GM19240 (cell line): ENCODE measurements at regions not wholly inside any gene's neighbourhood (a gene's known extent, or its start where the extent isn't known, plus 50 kb on each side); places are given as distances from the start of the nearest gene placed in this dataset.

Source experiments
- DNase-seq: peaks from one replicate; pipeline ENCODE4 v3.0.0; 2011; ENCODE audit warnings: low spot score; ENCODE audit not compliant: insufficient read length

DNA sequence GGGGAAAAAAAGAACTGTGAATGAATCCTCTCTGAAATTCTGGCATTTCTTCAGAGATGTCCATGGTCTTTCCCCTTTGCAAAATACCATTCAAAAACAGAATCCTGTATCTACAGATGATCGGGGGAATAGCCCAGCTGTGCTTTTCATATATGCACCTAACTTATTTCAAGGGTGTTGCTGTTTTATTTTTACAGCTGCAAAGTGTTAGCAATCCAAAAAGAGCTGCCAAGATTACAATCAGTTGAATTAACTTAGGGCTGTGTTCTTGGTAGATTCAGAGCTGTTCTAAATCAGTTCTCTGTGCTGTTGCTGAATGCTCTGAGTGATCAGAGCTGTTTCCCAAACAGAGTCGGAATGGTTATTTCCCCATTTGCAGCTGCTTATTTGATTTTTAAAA is 175.7 kb upstream of the SEMA6D start:
- DNase-seq, result no peak

DNA sequence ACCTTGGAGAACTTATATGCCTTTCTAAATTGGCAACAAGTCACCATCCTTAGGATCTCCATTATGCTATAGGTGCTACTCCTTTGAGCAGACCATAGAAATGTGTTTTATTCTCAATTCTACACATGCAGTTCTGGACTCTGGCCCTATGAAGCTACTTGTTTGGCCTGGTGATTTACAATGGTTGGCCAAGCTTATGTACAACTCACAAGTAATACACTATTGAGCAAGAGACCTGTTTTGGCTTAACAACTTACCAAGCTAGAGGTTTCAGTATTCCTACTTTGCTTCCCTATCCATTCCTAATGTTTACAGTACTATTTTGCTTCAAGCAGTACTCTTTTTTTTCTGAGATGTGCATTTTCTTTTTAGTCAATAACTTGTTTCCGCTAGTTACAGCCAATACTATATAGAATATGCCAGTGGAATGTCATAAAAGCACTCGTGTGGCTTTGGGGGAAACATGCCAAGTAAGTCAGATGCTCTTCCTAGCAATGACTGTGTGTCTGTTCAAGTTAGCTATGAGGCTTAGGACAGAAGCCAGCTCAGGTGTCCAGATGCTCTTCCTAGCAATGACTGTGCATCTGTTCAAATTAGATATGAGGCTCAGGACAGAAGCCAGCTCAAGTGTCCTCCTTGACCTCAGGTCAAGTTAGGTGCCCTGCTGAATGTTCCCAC is 174.9 kb upstream of the SEMA6D start:
- no peak for DNase-seq

DNA sequence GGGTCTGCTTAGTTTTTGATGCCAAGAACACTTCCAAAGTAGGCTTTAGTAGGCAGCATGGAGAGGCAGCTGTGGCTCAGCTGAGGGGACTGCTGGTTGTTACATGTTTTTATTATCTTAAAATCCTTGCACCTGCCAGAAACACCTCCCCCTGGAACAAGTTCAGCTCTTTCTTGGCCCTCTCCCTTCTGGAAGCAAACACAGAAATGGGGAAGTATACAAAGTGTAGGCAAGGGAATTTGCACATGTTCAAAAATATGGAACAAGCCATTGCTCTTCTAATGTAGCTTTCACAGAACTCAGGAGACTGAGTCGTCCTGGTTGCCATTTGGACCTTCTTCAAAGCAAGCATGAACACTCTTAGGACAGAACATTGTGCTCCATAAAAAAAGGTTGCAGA is 169.1 kb upstream of the SEMA6D start:
- no peak for DNase-seq

DNA sequence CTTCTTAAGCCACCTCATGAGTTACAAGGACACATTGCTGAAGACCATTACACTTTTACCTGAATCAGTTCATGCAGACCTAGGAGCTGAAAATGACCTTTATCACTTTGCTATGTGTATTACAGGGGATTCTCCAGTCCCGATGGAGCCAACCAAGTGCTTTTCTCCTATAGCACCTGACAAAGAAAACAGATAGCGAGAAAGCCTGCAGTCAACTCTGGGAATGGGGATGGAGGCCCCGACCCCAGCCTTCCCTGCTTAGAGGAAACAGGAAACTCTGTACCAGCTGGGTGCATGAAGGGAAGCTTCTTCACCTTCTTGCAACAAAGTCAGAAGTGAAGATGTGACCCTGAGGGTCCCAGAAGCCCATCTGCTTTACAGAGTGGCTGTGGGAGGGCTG is 168.3 kb upstream of the SEMA6D start:
- DNase-seq, result no peak

DNA sequence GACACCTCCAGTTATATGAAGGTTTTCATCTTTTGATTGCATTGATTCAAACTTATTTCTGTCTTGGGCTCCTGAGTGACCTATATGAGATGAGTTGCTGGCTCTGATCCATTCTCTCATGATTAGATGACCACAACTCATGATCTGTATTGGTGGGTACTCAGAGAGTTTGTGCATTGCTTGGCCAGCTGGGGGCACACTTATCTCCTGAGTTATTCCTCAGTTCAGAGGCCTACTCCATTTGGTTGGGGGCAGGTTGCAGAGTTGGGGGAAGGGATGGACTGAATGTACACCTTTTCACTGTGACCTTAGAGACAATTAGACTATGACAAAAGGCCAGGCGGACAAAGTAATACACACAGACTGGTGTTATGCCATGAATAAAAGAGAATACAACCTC is 166.2 kb upstream of the SEMA6D start:
- DNase-seq, result no peak

DNA sequence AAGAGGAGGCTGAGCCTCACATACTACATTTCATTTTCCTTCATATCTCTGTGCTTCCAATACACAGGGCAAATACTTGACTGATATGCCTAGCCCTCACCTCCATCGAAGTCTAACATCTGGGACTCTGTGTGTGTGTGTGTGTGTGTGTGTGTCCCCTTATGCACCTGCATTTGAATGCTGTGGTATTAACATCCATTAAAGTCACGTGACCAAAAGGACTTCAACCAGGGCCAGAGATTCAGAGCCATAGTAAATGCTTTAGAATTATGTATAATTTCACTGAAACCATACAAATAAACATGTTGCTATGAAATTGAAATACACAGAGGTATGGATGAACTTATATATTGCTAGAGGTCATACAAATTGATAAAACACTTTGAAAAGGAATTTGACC is 165.8 kb upstream of the SEMA6D start:
- no peak for DNase-seq

DNA sequence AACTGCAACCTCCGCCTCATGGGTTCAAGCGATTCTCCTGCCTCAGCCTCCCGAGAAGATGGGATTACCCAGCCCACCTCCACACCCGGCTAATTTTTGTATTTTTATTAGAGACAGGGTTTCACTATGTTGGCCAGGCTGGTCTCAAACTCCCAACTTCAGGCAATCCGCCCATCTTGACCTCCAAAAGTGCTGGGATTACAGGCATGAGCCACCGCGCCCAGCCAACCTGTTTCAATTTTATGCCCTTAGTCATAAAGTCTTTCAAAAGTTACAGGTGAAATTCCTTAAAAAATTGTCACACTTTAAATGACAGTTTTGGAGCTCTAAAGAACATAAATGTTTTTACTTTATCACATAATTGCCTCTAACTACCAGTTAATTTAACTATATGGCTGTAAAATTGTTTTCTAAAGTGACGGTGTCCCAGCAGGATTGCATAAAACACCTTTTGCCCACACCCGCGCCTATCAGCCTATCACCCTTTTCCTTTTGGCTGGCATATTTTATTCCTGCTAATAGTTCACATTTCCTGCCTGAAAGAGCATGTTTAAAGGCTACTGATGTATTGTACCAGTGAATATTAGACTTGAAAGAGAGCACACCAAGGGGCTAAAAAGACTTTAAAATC is 164.2 kb upstream of the SEMA6D start:
- DNase-seq, result no peak

DNA sequence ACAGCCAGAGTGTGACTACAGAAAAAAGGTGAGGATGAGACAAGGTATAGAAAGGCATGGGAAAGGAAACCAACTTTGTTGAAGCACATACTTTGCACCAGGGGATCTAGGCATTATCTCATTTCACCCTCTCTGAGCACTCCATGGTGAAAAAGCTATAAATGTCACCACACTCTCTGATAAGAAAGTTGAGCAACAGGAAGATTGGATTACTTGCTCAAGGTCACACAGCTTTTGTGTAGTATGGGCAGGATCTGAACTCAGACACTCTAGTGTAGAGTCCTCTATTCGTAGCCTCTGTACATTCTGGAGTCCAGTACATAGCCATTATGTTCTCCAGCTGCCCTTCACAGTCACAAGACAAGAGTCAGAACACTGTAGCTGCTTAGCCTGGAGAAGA is 163.4 kb upstream of the SEMA6D start:
- no peak for DNase-seq

DNA sequence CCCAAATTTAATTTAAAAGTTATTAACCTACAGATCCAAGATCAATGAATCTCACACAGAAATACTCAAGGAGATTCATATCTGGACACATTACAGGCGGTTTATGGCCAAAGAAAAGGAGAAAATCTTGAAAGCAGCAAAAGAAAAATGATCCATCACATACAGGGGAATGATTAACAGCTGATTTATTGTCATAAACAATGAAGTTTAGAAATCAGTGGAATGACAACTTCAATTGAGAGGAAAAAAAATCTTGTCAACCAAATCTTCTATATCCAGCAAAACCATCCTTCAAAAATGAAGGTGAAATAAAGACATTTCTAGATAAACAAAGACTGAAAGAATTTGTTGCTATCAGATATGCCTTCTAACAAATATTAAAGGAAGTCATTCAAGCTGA is 156.2 kb upstream of the SEMA6D start:
- DNase-seq, result no peak

DNA sequence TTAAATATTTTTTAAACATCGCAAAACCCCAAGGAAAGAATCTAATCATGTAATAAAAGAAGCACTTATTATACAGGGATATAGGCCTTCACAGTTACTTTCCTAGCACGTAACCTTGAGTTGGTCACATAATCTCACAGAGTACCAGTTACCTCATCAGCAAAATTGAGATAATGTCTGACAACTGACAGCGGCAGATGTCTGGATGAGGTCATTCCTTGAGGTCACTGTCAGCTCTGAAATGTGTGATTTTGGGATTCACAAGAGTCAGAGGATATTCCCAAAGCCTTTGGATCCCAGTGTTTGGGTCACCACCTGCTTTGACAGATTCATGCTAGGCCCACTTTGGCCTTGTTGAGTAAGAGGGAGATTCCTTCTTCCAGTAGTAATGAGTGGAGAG is 151.4 kb upstream of the SEMA6D start:
- DNase-seq, result no peak

DNA sequence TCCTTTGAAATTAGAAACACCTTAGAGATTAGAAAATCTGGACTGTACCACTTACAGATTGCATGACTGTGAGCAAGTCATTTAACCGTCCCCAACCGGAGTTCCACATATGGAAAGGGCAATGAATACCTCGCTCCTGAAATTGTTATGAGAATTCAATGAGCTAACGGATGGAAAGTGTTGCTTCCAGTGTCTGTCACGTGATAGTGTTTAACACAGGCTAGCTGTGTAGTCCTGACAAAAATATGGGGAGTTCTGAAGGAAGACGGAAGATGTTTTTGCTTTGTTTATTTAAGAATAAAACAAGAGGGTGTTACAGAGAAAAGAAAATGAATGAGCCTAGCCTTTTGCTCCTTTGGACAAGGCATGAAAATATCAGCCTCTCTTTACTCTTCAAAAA is 150.7 kb upstream of the SEMA6D start:
- DNase-seq, result no peak

DNA sequence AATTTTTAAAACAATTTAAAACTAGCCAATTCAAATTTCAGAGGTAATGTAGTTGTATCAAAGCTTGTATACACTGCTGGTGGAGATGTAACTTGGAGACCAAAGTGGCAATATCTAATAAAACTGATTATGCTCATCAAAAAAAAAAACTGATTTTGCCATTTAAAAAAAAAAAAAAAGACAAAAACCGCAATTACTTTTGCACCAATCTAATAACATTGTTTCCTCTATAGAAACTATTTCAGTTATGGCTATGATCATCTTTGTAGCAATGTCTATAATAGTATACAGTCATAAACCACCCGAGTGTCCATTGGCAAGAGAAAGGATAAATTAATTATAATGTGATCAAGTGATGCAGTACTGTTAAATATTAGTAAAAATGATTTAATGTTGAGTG is 149.3 kb upstream of the SEMA6D start:
- DNase-seq, result no peak

DNA sequence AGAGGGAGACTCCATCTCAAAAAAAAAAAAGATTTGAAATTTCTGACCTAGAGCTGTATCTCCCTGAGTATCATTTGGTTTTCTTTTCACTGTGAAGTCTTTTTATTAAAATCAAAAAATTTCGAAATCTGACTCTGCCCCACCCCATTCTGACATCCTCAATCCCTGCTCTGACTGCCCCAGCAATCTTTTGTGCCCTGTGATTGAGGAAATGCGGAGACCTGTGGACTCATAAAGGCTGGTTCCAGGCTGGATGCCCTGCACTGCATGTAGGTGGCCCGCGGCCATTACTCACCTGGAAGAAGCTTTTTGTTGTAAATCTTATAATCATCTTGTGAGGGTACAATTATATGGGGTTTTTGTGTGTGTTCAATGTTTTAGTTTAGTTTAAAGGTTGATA is 147.3 kb upstream of the SEMA6D start:
- no peak for DNase-seq

DNA sequence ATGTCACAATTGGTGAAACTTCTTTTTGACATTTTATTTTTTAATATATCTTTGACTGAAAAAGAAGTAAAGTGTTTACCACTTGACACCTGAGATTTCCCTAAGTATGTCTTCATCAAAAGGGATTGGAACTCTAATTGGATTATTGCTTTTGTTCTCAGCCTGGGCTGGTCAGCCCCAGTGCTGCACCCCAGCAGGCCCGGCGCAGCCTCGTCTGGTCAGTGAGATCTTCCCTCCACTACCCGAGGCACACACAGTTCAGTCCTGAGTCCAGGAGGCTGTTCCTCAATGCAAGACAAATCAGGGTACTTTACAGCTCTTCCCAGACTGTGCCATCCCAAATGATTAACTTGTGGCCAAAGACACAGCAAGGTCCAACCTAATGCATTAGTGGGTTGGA is 146.9 kb upstream of the SEMA6D start:
- no peak for DNase-seq

DNA sequence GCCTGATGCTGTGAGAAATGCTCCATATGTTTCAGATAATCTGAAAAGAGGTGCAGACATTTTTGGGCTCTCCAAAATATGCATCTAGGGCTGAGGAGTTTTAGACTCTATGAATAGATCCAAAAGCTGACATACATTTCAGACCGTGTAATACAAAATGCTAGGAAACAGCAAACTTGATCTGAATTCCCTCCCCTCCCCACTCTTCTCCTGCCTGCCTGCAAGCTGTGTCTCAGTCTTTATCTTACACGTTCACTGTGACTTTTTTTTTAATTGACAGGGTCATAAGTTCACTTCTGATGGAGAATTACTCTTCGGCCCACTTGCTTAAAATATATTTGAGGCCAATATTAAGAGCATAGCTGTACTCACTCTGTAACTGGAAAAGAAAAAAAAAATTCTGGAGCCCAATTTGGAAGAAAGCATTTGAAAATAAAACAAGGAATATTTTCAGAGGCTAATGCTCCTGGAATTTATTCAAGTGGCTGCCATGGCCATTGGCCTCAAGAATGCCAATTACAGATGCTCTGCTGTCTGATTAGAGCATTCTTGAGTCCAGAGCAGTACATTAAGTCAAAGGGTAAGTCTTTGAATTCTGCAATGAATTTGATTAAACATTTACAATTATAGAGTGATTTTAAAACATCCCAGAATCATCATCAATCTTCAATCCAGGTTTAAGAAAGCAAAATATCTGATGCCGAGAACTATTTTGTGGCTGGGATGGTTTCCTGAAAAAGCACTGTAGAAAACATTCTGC is 146.2 kb upstream of the SEMA6D start:
- no peak for DNase-seq

DNA sequence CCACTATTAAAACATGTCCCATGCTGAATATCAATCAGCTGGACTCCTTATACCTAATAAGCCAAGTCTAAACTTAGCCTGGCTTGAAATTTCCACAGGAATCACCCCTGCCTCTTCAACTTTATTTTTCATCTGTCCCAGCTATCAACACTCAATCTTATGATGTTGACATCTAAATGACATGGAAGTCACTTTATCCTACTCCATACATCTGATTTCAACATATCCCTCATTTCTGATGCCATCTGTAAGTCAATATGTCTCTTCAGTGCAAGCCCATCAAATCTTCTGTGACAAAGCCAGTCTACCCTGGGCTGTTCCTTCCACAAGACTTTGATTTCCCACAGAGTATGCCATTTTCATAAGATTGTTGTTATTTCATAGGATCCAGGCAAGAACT is 143.6 kb upstream of the SEMA6D start:
- no peak for DNase-seq

DNA sequence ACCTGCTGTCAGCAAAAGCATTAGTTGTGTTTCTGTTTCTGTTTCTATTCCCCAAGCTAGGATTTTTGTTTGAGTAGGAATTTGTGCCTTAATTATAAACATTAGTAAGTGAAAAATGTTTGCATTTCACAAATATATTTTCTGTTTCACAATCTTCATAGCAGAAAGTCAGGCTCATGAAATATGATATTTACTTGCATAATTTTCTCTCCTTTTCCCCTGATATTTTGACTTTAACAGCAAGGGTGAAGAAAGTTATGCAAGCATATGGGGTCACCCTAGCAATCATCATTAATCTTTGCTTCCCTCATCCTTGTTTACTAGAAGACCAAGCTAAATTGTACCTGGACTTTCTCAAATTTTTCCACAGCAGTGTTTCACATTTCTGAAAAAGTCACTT is 140.3 kb upstream of the SEMA6D start:
- no peak for DNase-seq

DNA sequence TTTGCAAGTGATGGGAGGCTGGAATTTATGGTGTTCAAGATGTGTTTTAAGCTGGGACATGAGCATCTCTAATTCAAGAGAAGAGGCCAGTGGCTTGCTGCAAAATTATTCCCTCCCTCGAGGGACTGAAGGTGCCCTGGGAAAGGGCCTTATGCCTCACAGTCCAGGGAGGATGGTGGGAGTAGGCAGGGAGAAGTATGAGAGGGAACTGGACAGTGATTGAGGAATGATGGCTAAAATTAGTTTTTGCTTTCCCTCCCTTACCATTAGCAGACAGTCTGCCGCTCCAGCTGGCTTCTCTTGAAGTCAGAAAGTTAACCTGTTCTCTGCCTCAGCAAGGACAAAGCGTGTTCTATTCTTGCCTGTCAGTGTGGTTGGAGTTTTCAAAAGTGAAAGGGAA is 139.8 kb upstream of the SEMA6D start:
- DNase-seq, result no peak

DNA sequence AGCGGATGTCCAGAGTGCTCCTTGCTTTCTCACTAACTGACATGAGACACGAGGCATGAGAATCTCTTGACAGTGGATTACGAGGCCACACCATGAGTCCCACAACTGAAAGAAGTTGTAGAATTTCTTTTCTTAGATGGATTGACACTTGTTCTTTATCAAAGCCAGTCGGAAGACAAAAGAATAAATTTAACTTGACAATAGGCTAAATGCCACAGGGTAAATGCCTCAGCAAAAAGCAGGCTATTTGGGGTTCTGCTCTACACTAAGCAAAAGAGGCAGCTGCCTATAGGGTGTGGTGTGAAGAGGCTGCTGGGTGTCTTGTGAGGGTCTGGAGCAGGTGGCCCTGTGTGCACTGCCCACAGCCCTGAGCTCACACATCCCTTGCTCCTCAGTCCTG is 135.1 kb upstream of the SEMA6D start:
- no peak for DNase-seq

DNA sequence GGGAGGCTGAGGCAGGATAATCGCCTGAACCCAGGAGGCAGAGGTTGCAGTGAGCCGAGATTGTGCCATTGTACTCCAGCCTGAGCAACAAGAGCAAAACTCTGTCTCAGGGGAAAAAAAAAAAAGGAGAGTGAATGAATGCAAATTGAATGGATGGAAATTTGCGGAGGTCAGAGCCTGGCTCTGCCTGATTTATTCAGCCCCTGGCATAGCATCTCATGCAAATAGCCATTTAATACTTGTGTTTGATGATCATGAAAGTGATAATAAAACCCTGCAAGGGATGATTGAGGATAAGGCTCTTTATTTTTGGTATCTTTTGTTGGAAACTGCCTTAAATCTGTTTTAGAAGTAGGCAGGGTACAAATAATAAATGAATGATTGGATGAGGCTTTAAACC is 133.0 kb upstream of the SEMA6D start:
- no peak for DNase-seq

DNA sequence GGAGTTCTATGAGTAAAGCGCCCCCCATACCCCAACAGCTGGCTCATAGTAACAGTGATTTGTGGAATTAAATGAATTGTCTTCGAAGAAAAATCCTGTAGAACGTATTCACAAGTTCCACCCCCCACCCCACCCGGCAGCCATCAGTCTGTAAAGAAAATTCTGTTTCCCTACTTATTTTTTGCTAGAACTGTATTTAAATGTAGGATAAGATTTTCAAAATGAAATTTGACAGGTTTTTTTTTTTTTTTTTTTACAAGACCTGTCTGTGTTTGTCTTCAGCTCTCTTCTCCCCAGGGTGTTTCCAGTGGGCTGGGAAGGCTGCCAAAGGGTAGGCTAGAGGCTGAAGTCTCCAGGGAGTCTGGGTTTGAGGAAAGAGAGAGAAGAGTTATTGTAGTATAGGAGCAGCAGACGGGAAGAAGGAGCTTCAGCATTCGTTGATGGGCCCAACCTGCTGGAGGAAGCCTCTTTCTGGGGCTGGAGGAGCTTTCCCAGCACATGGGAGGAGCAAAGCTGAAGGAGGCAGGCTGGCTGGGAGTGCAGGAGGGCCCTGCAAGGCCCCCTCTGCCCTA is 130.6 kb upstream of the SEMA6D start:
- no peak for DNase-seq

DNA sequence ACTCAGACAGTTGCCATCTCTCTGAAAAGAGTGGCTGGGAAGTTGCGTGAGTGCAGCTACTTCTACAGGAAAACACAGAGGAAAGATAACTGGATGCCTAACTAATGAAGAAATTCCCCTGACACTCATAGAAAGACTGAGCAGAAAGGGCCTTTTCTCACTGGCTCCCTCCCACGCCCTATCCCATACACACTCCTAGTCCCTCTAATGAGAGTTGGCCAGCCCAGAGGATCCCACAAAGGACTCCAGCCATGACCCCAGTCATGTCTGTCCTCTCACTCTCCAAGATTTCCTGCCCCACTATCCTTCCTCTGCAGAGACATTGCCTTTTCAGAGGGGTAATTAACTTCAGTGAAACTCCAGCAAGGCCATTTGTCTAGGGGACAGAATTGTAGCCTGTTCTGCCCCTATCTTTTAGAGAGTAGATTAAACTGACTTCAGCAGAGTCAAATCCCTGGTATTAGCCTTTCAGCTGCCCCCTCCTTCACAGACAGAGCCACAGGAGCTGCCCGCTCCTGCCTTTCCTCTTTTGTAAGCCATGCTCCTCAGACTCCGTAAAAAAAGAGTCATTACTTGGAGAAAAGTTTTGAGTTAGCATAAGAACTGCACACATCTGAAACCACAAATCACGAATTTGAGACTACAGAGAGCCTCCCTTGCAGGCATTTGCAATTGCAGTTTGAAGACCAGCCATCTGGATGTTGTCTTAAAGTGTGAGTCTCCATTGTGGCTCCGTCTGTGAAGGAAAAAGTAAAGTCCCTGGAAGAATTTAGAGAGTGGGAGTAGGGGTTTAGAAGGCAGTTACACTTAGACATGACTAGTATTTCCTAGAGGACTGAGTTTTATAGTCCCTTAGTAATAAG is 129.1 kb upstream of the SEMA6D start:
- no peak for DNase-seq
